ENCODE measurements at regions not wholly inside any gene's neighbourhood (a gene's known extent, or its start where the extent isn't known, plus 50 kb on each side); places are given as distances from the start of the nearest gene placed in this dataset.

- TF ChIP-seq CTCF (IDR thresholded peaks at IDR 0.05), result no peak
- no peaks in the 10 kb centered on the region for H3K27me3 ChIP-seq (ENCODE audit: control insufficient read depth, insufficient read depth, low read length)
- no peak overlapping the region for H3K27ac ChIP-seq
- no peak overlapping the region for H3K9ac ChIP-seq
- no peak overlapping the region for H2AFZ ChIP-seq
- H3K4me1 ChIP-seq, result no peaks in the 10 kb centered on the region
- H3K79me2 ChIP-seq, result no peaks in the 10 kb centered on the region
- H3K4me2 ChIP-seq (ENCODE audit: low read length), result no peak overlapping the region
- no peak overlapping the region for H3K4me3 ChIP-seq (ENCODE audit: low read depth, low read length)
- H3K36me3 ChIP-seq (ENCODE audit: control insufficient read depth, insufficient read depth, low read length), result no peaks in the 10 kb centered on the region
- no peaks in the 10 kb centered on the region for H3K9me3 ChIP-seq (ENCODE audit: control insufficient read depth, low read length)
These were observed 138.3 kb upstream of the KAZN start for GRCh38 chr1:14460173-14460572.

GRCh38 chr1:14462851-14463250 lies 135.6 kb upstream of the KAZN start:
- H3K27ac ChIP-seq, result no peak overlapping the region
- no peaks in the 10 kb centered on the region for H3K4me1 ChIP-seq
- TF ChIP-seq CTCF (IDR thresholded peaks at IDR 0.05), result no peak
- H3K36me3 ChIP-seq (ENCODE audit: control insufficient read depth, insufficient read depth, low read length), result no peaks in the 10 kb centered on the region
- H3K4me2 ChIP-seq (ENCODE audit: low read length), result no peak overlapping the region
- H2AFZ ChIP-seq, result no peak overlapping the region
- no peaks in the 10 kb centered on the region for H3K79me2 ChIP-seq
- H3K9me3 ChIP-seq (ENCODE audit: control insufficient read depth, low read length), result no peaks in the 10 kb centered on the region
- H3K27me3 ChIP-seq (ENCODE audit: control insufficient read depth, insufficient read depth, low read length), result no peaks in the 10 kb centered on the region
- no peak overlapping the region for H3K9ac ChIP-seq
- H3K4me3 ChIP-seq (ENCODE audit: low read depth, low read length), result no peak overlapping the region

- no peak overlapping the region for H3K4me3 ChIP-seq (ENCODE audit: low read depth, low read length)
- H3K27ac ChIP-seq, result no peak overlapping the region
- H3K27me3 ChIP-seq (ENCODE audit: control insufficient read depth, insufficient read depth, low read length), result no peaks in the 10 kb centered on the region
- no peaks in the 10 kb centered on the region for H3K36me3 ChIP-seq (ENCODE audit: control insufficient read depth, insufficient read depth, low read length)
- H3K4me1 ChIP-seq, result no peaks in the 10 kb centered on the region
- no peaks in the 10 kb centered on the region for H3K79me2 ChIP-seq
- H2AFZ ChIP-seq, result no peak overlapping the region
- H3K9me3 ChIP-seq (ENCODE audit: control insufficient read depth, low read length), result no peaks in the 10 kb centered on the region
- H3K4me2 ChIP-seq (ENCODE audit: low read length), result no peak overlapping the region
- no peak for TF ChIP-seq CTCF (IDR thresholded peaks at IDR 0.05)
- no peak overlapping the region for H3K9ac ChIP-seq
These were observed 132.5 kb upstream of the KAZN start for GRCh38 chr1:14466006-14466405.

- Histone ChIP-seq H3K27ac (no peak overlapping the region), H3K9ac (no peak overlapping the region), H3K9me3 (ENCODE audit: control insufficient read depth, low read length) (no peaks in the 10 kb centered on the region), H3K36me3 (ENCODE audit: control insufficient read depth, insufficient read depth, low read length) (no peaks in the 10 kb centered on the region), H3K79me2 (no peaks in the 10 kb centered on the region), H2AFZ (no peak overlapping the region), H3K4me3 (ENCODE audit: low read depth, low read length) (no peak overlapping the region), H3K4me2 (ENCODE audit: low read length) (no peak overlapping the region), H3K27me3 (ENCODE audit: control insufficient read depth, insufficient read depth, low read length) (no peaks in the 10 kb centered on the region), H3K4me1 (no peaks in the 10 kb centered on the region)
- TF ChIP-seq CTCF (IDR thresholded peaks at IDR 0.05), result no peak
These were observed 131.4 kb upstream of the KAZN start for GRCh38 chr1:14467112-14467511.

- Histone ChIP-seq H3K79me2 (no peaks in the 10 kb centered on the region), H3K27ac (no peak overlapping the region), H3K36me3 (ENCODE audit: control insufficient read depth, insufficient read depth, low read length) (no peaks in the 10 kb centered on the region), H3K9ac (no peak overlapping the region), H3K4me2 (ENCODE audit: low read length) (no peak overlapping the region), H3K27me3 (ENCODE audit: control insufficient read depth, insufficient read depth, low read length) (no peaks in the 10 kb centered on the region), H3K4me3 (ENCODE audit: low read depth, low read length) (no peak overlapping the region), H2AFZ (no peak overlapping the region), H3K9me3 (ENCODE audit: control insufficient read depth, low read length) (no peaks in the 10 kb centered on the region), H3K4me1 (no peaks in the 10 kb centered on the region)
- no peak for TF ChIP-seq CTCF (IDR thresholded peaks at IDR 0.05)
These were observed 129.7 kb upstream of the KAZN start for GRCh38 chr1:14468751-14469150.

Measured in parathyroid adenoma (tissue), 2 donors.